ENCODE measurements at regions not wholly inside any gene's neighbourhood (a gene's known extent, or its start where the extent isn't known, plus 50 kb on each side); places are given as distances from the start of the nearest gene placed in this dataset.

- TF ChIP-seq CTCF (IDR thresholded peaks at IDR 0.05): no peak
- no peak for TF ChIP-seq EP300 (IDR thresholded peaks at IDR 0.05)
Observed at GRCh38 chr2:19769513-19769912, 132.3 kb downstream of the TTC32 start.
